MCF 10A (cell line): ENCODE measurements at regions not wholly inside any gene's neighbourhood (a gene's known extent, or its start where the extent isn't known, plus 50 kb on each side); places are given as distances from the start of the nearest gene placed in this dataset.

ENCODE experiments used
- BruUV-seq: library from RNA; stranded (reverse); fragments of 400-500 nt; replicated peaks from 2 replicates; lab custom pipeline; 2021; lab: Mats Ljungman, UMichigan
- CTCF ChIA-PET: fragments of 300-600 bp; sonication (Branson Sonifier 250); formaldehyde crosslinking; extraction: SDS; loops from one replicate; lab custom pipeline; 2021; ENCODE audit warnings: antibody characterized with exemption, inconsistent platforms; lab: Yijun Ruan, JAX
- POLR2A ChIA-PET: fragments of 300-600, 350-650 bp; sonication (Branson Sonifier 250); formaldehyde crosslinking; extraction: SDS; loops from one replicate; lab custom pipeline; 2020; ENCODE audit warnings: antibody characterized with exemption, inconsistent platforms; lab: Yijun Ruan, JAX
- DNase-seq: peaks from one replicate; pipeline ENCODE4 v3.0.0-alpha.2; 2018; ENCODE audit not compliant: unreplicated experiment
- H3K27ac Mint-ChIP-seq: one replicate; pipeline ENCODE4 v1.8.0; 2022; ENCODE audit warnings: mild to moderate bottlenecking, low read depth, mixed read lengths; ENCODE audit not compliant: unreplicated experiment
- H3K27me3 Mint-ChIP-seq: one replicate; pipeline ENCODE4 v1.8.0; 2022; ENCODE audit warnings: mixed read lengths; ENCODE audit not compliant: insufficient read depth, unreplicated experiment
- H3K36me3 Mint-ChIP-seq: one replicate; pipeline ENCODE4 v1.8.0; 2022; ENCODE audit warnings: mild to moderate bottlenecking, moderate library complexity, mixed read lengths; ENCODE audit not compliant: insufficient read depth, unreplicated experiment
- H3K4me1 Mint-ChIP-seq: one replicate; pipeline ENCODE4 v1.8.0; 2022; ENCODE audit warnings: mixed read lengths; ENCODE audit not compliant: insufficient read depth, unreplicated experiment
- H3K4me3 Mint-ChIP-seq: one replicate; pipeline ENCODE4 v1.8.0; 2022; ENCODE audit warnings: mild to moderate bottlenecking, moderate library complexity, mixed read lengths; ENCODE audit not compliant: unreplicated experiment
- H3K9me3 Mint-ChIP-seq: one replicate; pipeline ENCODE4 v1.8.0; 2022; ENCODE audit warnings: mixed read lengths; ENCODE audit not compliant: unreplicated experiment
- CTCF ChIP-seq: fragments of 200-600 bp; IDR thresholded peaks from one replicate; pipeline ENCODE4 v1.8.0; 2022; ENCODE audit warnings: antibody characterized with exemption, mild to moderate bottlenecking; ENCODE audit not compliant: unreplicated experiment
- intact Hi-C: fragments of 100-400 bp; cut with micrococcal nuclease; formaldehyde crosslinking; loops from 2 replicates; pipeline ENCODE4 v1.14.1; 2022

GRCh38 chr17:77756028-77756427 is 202.5 kb upstream of the TNRC6C start:
- H3K4me1 Mint-ChIP-seq = no peaks in the 10 kb centered on the region
- H3K9me3 Mint-ChIP-seq = no peaks in the 10 kb centered on the region
- no peak for TF ChIP-seq CTCF
- no peak overlapping the region for H3K4me3 Mint-ChIP-seq
- ChIA-PET POLR2A (no interaction called here), CTCF (interaction anchor here (0.6 kb wide), 1 partner anchor 32 kb away, joined by 6 read pairs; no protein-coding TSS in a partner anchor)
- intact Hi-C loops = no loop called here
- no TSS peak for BruUV-seq
- no peak for DNase-seq
- H3K27ac Mint-ChIP-seq = no peak overlapping the region
- peaks cover 11% of the 10 kb centered on the region for H3K27me3 Mint-ChIP-seq
- no peaks in the 10 kb centered on the region for H3K36me3 Mint-ChIP-seq

- H3K9me3 Mint-ChIP-seq = no peaks in the 10 kb centered on the region
- H3K4me3 Mint-ChIP-seq = no peak overlapping the region
- intact Hi-C loops = no loop called here
- DNase-seq = no peak
- H3K27ac Mint-ChIP-seq = no peak overlapping the region
- no peak for TF ChIP-seq CTCF
- POLR2A ChIA-PET = no interaction called here
- CTCF ChIA-PET = no interaction called here
- H3K4me1 Mint-ChIP-seq = no peaks in the 10 kb centered on the region
- no peaks in the 10 kb centered on the region for H3K36me3 Mint-ChIP-seq
- no TSS peak for BruUV-seq
- peaks cover 6% of the 10 kb centered on the region for H3K27me3 Mint-ChIP-seq
These were observed 201.5 kb upstream of the TNRC6C start for GRCh38 chr17:77756846-77757560.

GRCh38 chr17:77757561-77757898 is 201.0 kb upstream of the TNRC6C start:
- H3K4me1 Mint-ChIP-seq = no peaks in the 10 kb centered on the region

GRCh38 chr17:77763023-77763422 is 195.5 kb upstream of the TNRC6C start:
- Mint-ChIP-seq H3K9me3 (no peaks in the 10 kb centered on the region), H3K4me3 (no peak overlapping the region), H3K4me1 (no peaks in the 10 kb centered on the region), H3K27ac (no peak overlapping the region), H3K27me3 (peaks cover 48% of the 10 kb centered on the region), H3K36me3 (no peaks in the 10 kb centered on the region)
- DNase-seq = no peak
- no peak for TF ChIP-seq CTCF
- intact Hi-C loops = no loop called here
- CTCF ChIA-PET = no interaction called here
- no TSS peak for BruUV-seq
- POLR2A ChIA-PET = interaction anchor here (1.0 kb wide), 2 partner anchors 17 to 440 kb away, joined by 3 read pairs; no protein-coding TSS in a partner anchor

More at GRCh38 chr17:77757561-77757898, 201.0 kb upstream of the TNRC6C start:
- peaks cover under 1% of the 10 kb centered on the region for H3K27me3 Mint-ChIP-seq
- no peak for DNase-seq
- intact Hi-C loops = no loop called here
- no TSS peak for BruUV-seq
- ChIA-PET CTCF (interaction anchor here (0.6 kb wide), 1 partner anchor 8 kb away, joined by 3 read pairs; no protein-coding TSS in a partner anchor), POLR2A (no interaction called here)
- no peak overlapping the region for H3K27ac Mint-ChIP-seq
- no peak for TF ChIP-seq CTCF
- no peak overlapping the region for H3K4me3 Mint-ChIP-seq
- no peaks in the 10 kb centered on the region for H3K9me3 Mint-ChIP-seq
- no peaks in the 10 kb centered on the region for H3K36me3 Mint-ChIP-seq
